Neural progenitor cell (in vitro differentiated cells): ENCODE measurements at regions not wholly inside any gene's neighbourhood (a gene's known extent, or its start where the extent isn't known, plus 50 kb on each side); places are given as distances from the start of the nearest gene placed in this dataset.

Experiments
- EZH2 ChIP-seq: fragments of 200-600 bp; sonication (generic); IDR thresholded peaks from 2 replicates; pipeline ENCODE4 v1.6.1; 2017; ENCODE audit warnings: antibody characterized with exemption, mild to moderate bottlenecking, moderate library complexity
- EZH2phosphoT487 ChIP-seq: fragments of 200-600 bp; sonication (generic); IDR thresholded peaks from 2 replicates; pipeline ENCODE4 v1.6.1; 2017; ENCODE audit warnings: antibody characterized with exemption
- TF ChIP-seq, protein P1 (sequence below): fragments of 200-600 bp; sonication (generic); IDR thresholded peaks from 2 replicates; pipeline ENCODE4 v1.5.1; 2017; ENCODE audit warnings: antibody characterized with exemption, mild to moderate bottlenecking

DNA sequence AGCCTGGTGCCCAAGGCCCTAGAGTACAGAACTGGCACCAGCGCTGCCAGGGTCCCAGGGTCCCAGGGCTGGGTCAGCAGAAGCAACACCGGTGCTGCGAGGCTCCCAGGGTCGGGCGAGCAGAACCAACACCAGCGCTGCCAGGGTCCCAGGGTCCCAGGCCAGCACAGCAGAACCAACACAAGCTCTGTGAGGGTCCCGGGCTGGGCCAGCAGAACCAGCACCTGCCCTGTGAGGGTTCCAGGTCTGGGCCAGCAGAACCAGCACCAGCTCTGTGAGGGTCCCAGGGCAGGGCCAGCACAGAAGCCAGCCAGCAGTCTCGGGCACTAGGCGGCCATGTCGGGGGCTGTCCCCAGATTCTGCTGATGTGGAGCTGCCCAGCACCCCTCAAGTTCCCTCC lies 93.1 kb downstream of the GALR1 start:
- TF ChIP-seq, protein P1, sequence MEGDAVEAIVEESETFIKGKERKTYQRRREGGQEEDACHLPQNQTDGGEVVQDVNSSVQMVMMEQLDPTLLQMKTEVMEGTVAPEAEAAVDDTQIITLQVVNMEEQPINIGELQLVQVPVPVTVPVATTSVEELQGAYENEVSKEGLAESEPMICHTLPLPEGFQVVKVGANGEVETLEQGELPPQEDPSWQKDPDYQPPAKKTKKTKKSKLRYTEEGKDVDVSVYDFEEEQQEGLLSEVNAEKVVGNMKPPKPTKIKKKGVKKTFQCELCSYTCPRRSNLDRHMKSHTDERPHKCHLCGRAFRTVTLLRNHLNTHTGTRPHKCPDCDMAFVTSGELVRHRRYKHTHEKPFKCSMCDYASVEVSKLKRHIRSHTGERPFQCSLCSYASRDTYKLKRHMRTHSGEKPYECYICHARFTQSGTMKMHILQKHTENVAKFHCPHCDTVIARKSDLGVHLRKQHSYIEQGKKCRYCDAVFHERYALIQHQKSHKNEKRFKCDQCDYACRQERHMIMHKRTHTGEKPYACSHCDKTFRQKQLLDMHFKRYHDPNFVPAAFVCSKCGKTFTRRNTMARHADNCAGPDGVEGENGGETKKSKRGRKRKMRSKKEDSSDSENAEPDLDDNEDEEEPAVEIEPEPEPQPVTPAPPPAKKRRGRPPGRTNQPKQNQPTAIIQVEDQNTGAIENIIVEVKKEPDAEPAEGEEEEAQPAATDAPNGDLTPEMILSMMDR: no peak
- TF ChIP-seq EZH2phosphoT487 (no peak), EZH2 (no peak)
